DND-41 (cell line): ENCODE measurements at regions not wholly inside any gene's neighbourhood (a gene's known extent, or its start where the extent isn't known, plus 50 kb on each side); places are given as distances from the start of the nearest gene placed in this dataset.

Source experiments
- ATAC-seq: fragments of 200-7000 bp; cut with Tn5 transposase; 3 replicates; pipeline ENCODE4 v1.9.1; 2021; ENCODE audit warnings: low read depth; ENCODE audit not compliant: insufficient read depth
- DNase-seq: peaks from one replicate; pipeline ENCODE4 v3.0.0-alpha.2; 2020
- H2AFZ ChIP-seq: 2 replicates; pipeline ENCODE4 v1.6.0; 2012; ENCODE audit warnings: low read depth, low read length
- H3K27ac ChIP-seq: 2 replicates; pipeline ENCODE4 v1.5.1; 2012; ENCODE audit warnings: low read length, inconsistent platforms
- H3K27me3 ChIP-seq: fragments of 200-600 bp; sonication (generic); 2 replicates; pipeline ENCODE4 v1.6.0; 2012; ENCODE audit warnings: low read length, mild to moderate bottlenecking, inconsistent platforms; ENCODE audit not compliant: insufficient read depth, poor library complexity
- H3K36me3 ChIP-seq: 2 replicates; pipeline ENCODE4 v1.5.1; 2012; ENCODE audit warnings: low read length, inconsistent platforms; ENCODE audit not compliant: insufficient read depth
- H3K4me1 ChIP-seq: 2 replicates; pipeline ENCODE4 v1.5.1; 2012; ENCODE audit warnings: mild to moderate bottlenecking, low read length; ENCODE audit not compliant: insufficient read depth
- H3K4me2 ChIP-seq: 2 replicates; pipeline ENCODE4 v1.6.0; 2012; ENCODE audit warnings: mild to moderate bottlenecking, moderate library complexity, low read length, inconsistent platforms; ENCODE audit not compliant: insufficient read depth
- H3K4me3 ChIP-seq, 2 experiments: fragments of 200-600 bp in 1 of 2; shearing (Covaris generic) in 1 of 2; 2 replicates each; pipeline ENCODE4 v1.5.1; 2012 to 2016; ENCODE audit warnings: inconsistent platforms in 2 of 2, low read length in 2 of 2, mild to moderate bottlenecking in 2 of 2, low read depth in 1 of 2, moderate library complexity in 1 of 2
- H3K79me2 ChIP-seq: 2 replicates; pipeline ENCODE4 v1.6.0; 2012; ENCODE audit warnings: low read length, inconsistent platforms; ENCODE audit not compliant: insufficient read depth
- H3K9ac ChIP-seq: 2 replicates; pipeline ENCODE4 v1.6.0; 2012; ENCODE audit warnings: low read depth, mild to moderate bottlenecking, inconsistent platforms, low read length, moderate library complexity
- H3K9me3 ChIP-seq: 2 replicates; pipeline ENCODE4 v1.5.1; 2012; ENCODE audit warnings: low read length, moderate library complexity, mild to moderate bottlenecking, inconsistent platforms; ENCODE audit not compliant: insufficient read depth, severe bottlenecking
- H4K20me1 ChIP-seq: 2 replicates; pipeline ENCODE4 v1.6.0; 2012; ENCODE audit warnings: low read length; ENCODE audit not compliant: insufficient read depth
- EZH2 ChIP-seq: IDR thresholded peaks from 3 replicates; pipeline ENCODE4 v1.6.1; 2012; ENCODE audit warnings: borderline replicate concordance, low read depth, mild to moderate bottlenecking, moderate library complexity, low read length, inconsistent platforms; ENCODE audit not compliant: severe bottlenecking
- TF ChIP-seq, protein P1 (sequence below): IDR thresholded peaks from 2 replicates; pipeline ENCODE4 v1.5.1; 2012; ENCODE audit warnings: borderline replicate concordance, low read length, moderate library complexity, mild to moderate bottlenecking; ENCODE audit not compliant: poor library complexity, severe bottlenecking; ENCODE audit errors: extremely low read depth

DNA sequence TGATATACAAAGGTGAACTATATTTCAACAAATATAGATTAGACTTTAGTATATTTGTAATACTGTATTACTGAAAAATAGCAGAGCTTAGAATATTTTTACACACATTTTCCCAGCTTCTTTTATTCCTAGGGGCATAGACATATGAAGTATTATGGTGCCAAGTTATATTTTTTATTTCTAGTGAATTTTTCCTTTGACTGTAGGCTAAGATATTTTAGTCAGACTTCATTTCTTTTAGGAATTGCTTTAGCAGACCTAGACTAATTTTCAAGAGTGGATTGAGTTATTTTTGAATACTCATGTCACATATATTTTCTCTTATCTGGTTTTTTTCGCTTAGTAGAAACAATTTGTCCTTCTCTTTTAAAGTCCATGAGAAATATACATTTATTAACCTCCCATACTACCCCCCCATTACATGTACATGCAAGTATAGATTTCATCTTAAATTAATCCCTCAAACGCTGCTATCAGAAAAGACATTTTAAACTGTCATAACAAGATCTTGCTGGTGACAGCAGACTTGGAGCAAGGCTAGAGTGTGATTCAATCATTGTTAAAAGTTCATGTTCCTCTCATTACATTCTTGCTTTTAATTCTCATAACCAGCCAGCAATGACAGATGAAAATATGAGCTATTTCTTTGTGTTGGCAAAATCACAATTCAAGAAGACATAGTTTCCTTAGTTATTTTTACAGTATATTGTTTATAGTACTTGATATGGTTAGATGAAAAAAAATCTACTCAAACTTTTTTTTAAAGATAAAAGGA is 456.1 kb downstream of the AEBP2 start:
- Histone ChIP-seq H3K36me3 (no peaks in the 10 kb centered on the region), H2AFZ (no peak overlapping the region), H3K9me3 (no peaks in the 10 kb centered on the region), H3K4me3 (no peak overlapping the region), H3K27me3 (no peaks in the 10 kb centered on the region), H3K4me2 (no peak overlapping the region), H3K9ac (no peak overlapping the region), H3K4me1 (no peaks in the 10 kb centered on the region), H3K79me2 (no peaks in the 10 kb centered on the region), H3K27ac (no peak overlapping the region), H4K20me1 (no peaks in the 10 kb centered on the region)
- ATAC-seq (no peak), DNase-seq (no peak)
- no peak for TF ChIP-seq EZH2
- TF ChIP-seq, protein P1, sequence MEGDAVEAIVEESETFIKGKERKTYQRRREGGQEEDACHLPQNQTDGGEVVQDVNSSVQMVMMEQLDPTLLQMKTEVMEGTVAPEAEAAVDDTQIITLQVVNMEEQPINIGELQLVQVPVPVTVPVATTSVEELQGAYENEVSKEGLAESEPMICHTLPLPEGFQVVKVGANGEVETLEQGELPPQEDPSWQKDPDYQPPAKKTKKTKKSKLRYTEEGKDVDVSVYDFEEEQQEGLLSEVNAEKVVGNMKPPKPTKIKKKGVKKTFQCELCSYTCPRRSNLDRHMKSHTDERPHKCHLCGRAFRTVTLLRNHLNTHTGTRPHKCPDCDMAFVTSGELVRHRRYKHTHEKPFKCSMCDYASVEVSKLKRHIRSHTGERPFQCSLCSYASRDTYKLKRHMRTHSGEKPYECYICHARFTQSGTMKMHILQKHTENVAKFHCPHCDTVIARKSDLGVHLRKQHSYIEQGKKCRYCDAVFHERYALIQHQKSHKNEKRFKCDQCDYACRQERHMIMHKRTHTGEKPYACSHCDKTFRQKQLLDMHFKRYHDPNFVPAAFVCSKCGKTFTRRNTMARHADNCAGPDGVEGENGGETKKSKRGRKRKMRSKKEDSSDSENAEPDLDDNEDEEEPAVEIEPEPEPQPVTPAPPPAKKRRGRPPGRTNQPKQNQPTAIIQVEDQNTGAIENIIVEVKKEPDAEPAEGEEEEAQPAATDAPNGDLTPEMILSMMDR: no peak

DNA sequence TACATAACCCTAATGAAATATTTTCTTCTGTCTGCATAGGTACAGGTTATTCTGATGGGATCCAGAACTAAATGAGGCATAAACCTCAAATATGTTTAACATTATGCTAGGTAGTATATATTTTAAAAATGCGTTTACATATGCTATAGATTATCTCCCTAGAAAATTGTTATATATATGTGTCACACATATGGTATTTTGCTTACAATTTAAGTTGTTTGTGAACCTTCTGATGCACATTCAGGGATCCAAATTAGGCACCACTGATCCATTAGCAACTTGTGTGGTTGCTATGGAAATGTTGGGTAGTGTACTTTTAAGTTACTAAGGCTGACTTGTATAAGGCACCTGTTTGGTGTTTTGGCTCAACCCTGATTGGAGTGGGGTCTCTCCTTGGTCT is 456.7 kb downstream of the AEBP2 start:
- no peak for TF ChIP-seq EZH2
- TF ChIP-seq, protein P1: no peak
- ATAC-seq (no peak), DNase-seq (no peak)
- Histone ChIP-seq H3K27ac (no peak overlapping the region), H3K4me1 (no peaks in the 10 kb centered on the region), H3K4me2 (no peak overlapping the region), H2AFZ (no peak overlapping the region), H4K20me1 (no peaks in the 10 kb centered on the region), H3K9me3 (no peaks in the 10 kb centered on the region), H3K9ac (no peak overlapping the region), H3K36me3 (no peaks in the 10 kb centered on the region), H3K79me2 (no peaks in the 10 kb centered on the region), H3K27me3 (no peaks in the 10 kb centered on the region), H3K4me3 (no peak overlapping the region)

DNA sequence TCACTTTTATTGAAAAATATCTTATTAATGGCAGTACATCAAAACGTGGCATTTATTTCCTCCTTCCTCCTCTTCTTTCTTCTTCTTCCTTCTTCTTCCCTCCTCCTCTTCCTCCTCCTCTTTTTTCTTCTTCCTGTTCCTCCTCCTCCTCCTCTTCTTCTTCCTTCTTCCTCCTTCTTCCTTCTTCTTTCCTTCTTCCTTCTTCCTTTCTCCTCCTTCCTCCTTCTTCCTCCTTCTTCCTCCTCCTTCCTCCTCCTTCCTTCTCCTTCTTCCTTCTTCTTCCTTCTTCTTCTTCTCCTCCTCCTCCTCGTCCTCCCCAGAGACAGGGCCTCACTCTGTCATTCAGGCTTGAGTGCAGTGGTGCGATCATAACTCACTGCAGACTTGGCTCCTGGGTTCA is 457.2 kb downstream of the AEBP2 start:
- TF ChIP-seq EZH2: no peak
- TF ChIP-seq, protein P1: no peak
- DNase-seq (no peak), ATAC-seq (no peak)
- Histone ChIP-seq H2AFZ (no peak overlapping the region), H3K9me3 (no peaks in the 10 kb centered on the region), H3K27ac (no peak overlapping the region), H3K27me3 (no peaks in the 10 kb centered on the region), H3K36me3 (no peaks in the 10 kb centered on the region), H3K4me1 (no peaks in the 10 kb centered on the region), H3K79me2 (no peaks in the 10 kb centered on the region), H4K20me1 (no peaks in the 10 kb centered on the region), H3K4me3 (no peak overlapping the region), H3K9ac (no peak overlapping the region), H3K4me2 (no peak overlapping the region)
